T47D (cell line): ENCODE measurements at regions not wholly inside any gene's neighbourhood (a gene's known extent, or its start where the extent isn't known, plus 50 kb on each side); places are given as distances from the start of the nearest gene placed in this dataset.
"Not testable (repeated sequence)": the region's sequence is repeated elsewhere in the genome, so short reads cannot be mapped to it uniquely, and the experiment has no call there.

Experiments used
- DNase-seq, 2 experiments: peaks; one replicate each; pipeline versions ENCODE4 v3.0.0 to v3.0.0-alpha.2; 2011 to 2012; ENCODE audit warnings: low read depth in 1 of 2, low spot score in 1 of 2
- JUND ChIP-seq: IDR thresholded peaks from 2 replicates; pipeline ENCODE4 v1.6.1; 2012; ENCODE audit warnings: low read depth
- in situ Hi-C: cut with HindIII; loops from 2 replicates; pipeline ENCODE4 v1.10.0; 2016; ENCODE audit warnings: low sequenced_read_pairs, low pct_unique_long_range_greater_than_20kb

- TF ChIP-seq JUND: no peak
- in situ Hi-C loops: no loop called here
- DNase-seq: no peak
Measured at GRCh38 chr1:48077795-48078222, 80.6 kb upstream of the TRABD2B start.

GRCh38 chr1:48076017-48076416 is 78.8 kb upstream of the TRABD2B start:
- in situ Hi-C loops: no loop called here
- DNase-seq: no peak
- TF ChIP-seq JUND: no peak

GRCh38 chr1:48073798-48074530 is 76.8 kb upstream of the TRABD2B start:
- in situ Hi-C loops: no loop called here
- no peak for DNase-seq
- no peak for TF ChIP-seq JUND

GRCh38 chr1:48071513-48071912 is 74.3 kb upstream of the TRABD2B start:
- no peak for DNase-seq
- in situ Hi-C loops: no loop called here
- TF ChIP-seq JUND: no peak

- in situ Hi-C loops: no loop called here
- no peak for TF ChIP-seq JUND
Measured at GRCh38 chr1:48070396-48070750, 73.2 kb upstream of the TRABD2B start.

GRCh38 chr1:48069662-48070395 is 72.6 kb upstream of the TRABD2B start:
- no peak for DNase-seq
- in situ Hi-C loops: no loop called here

More at GRCh38 chr1:48070396-48070750, 73.2 kb upstream of the TRABD2B start:
- DNase-seq: no peak

GRCh38 chr1:48068206-48068605 is 71.0 kb upstream of the TRABD2B start:
- no peak for TF ChIP-seq JUND
- no peak for DNase-seq
- in situ Hi-C loops: no loop called here

More at GRCh38 chr1:48069662-48070395, 72.6 kb upstream of the TRABD2B start:
- TF ChIP-seq JUND: no peak

GRCh38 chr1:48066936-48067335 is 69.8 kb upstream of the TRABD2B start:
- no peak for TF ChIP-seq JUND
- DNase-seq: no peak
- in situ Hi-C loops: no loop called here

- DNase-seq, in situ Hi-C loops: not testable (repeated sequence)
Measured at GRCh38 chr1:48064693-48065092, 67.5 kb upstream of the TRABD2B start.

GRCh38 chr1:48062353-48062752 is 65.2 kb upstream of the TRABD2B start:
- TF ChIP-seq JUND: no peak
- in situ Hi-C loops: no loop called here
- DNase-seq: no peak

- in situ Hi-C loops: no loop called here
- TF ChIP-seq JUND: no peak
Measured at GRCh38 chr1:48061162-48062136, 64.3 kb upstream of the TRABD2B start.

GRCh38 chr1:48059289-48059688 is 62.1 kb upstream of the TRABD2B start:
- DNase-seq: no peak

More at GRCh38 chr1:48061162-48062136, 64.3 kb upstream of the TRABD2B start:
- peak; percentile 30 to 67 for DNase-seq

More at GRCh38 chr1:48059289-48059688, 62.1 kb upstream of the TRABD2B start:
- TF ChIP-seq JUND: no peak
- in situ Hi-C loops: no loop called here
